CD14-positive monocyte (primary cell): ENCODE measurements at regions not wholly inside any gene's neighbourhood (a gene's known extent, or its start where the extent isn't known, plus 50 kb on each side); places are given as distances from the start of the nearest gene placed in this dataset.

ENCODE experiments used
- DNase-seq, 3 donors: peaks; one replicate each; pipeline ENCODE4 v3.0.0-alpha.2; 2011 to 2022
- H2AFZ ChIP-seq: 2 replicates; pipeline ENCODE4 v1.6.0; 2012; ENCODE audit warnings: mild to moderate bottlenecking, low read depth, low read length, inconsistent platforms; ENCODE audit not compliant: insufficient read depth, poor library complexity, severe bottlenecking
- H3K27ac ChIP-seq, 2 donors: 1 replicate in 1 of 2; 2 replicates in 1 of 2; pipeline ENCODE4 v1.5.1; 2012 to 2013; ENCODE audit warnings: low read length in 2 of 2, control low read depth in 1 of 2, inconsistent platforms in 1 of 2, low read depth in 1 of 2, mild to moderate bottlenecking in 1 of 2
- H3K27me3 ChIP-seq, 2 donors: one replicate each; pipeline versions ENCODE4 v1.6.0 to v1.6.1; 2011 to 2013; ENCODE audit warnings: low read length in 2 of 2; ENCODE audit not compliant: control insufficient read depth in 2 of 2, insufficient read depth in 2 of 2
- H3K36me3 ChIP-seq, 2 donors: replicated peaks in 1 of 2; 1 replicate in 1 of 2; 2 replicates in 1 of 2; pipeline versions ENCODE4 v1.5.1 to v1.6.1; 2012 to 2013; ENCODE audit warnings: low read length in 2 of 2, control low read depth in 1 of 2, inconsistent platforms in 1 of 2, mild to moderate bottlenecking in 1 of 2; ENCODE audit not compliant: insufficient read depth in 2 of 2, control insufficient read depth in 1 of 2
- H3K4me1 ChIP-seq, 2 donors: 1 replicate in 1 of 2; 2 replicates in 1 of 2; pipeline versions ENCODE4 v1.5.1 to v1.6.1; 2012 to 2013; ENCODE audit warnings: low read length in 2 of 2, control low read depth in 1 of 2, inconsistent platforms in 1 of 2, mild to moderate bottlenecking in 1 of 2, moderate library complexity in 1 of 2; ENCODE audit not compliant: insufficient read depth in 2 of 2, control insufficient read depth in 1 of 2
- H3K4me2 ChIP-seq: replicated peaks from 2 replicates; pipeline ENCODE3; 2012; ENCODE audit warnings: low read length, moderate library complexity, mild to moderate bottlenecking; ENCODE audit not compliant: poor library complexity, severe bottlenecking; ENCODE audit errors: extremely low read depth
- H3K4me3 ChIP-seq, 3 experiments: fragments of 200-600 bp in 1 of 3; sonication (generic) in 1 of 3; replicated peaks in 1 of 3; 1 replicate in 2 of 3; 2 replicates in 1 of 3; pipeline ENCODE4 v1.5.1; 2011 to 2013; ENCODE audit warnings: low read length in 3 of 3, mild to moderate bottlenecking in 3 of 3, control low read depth in 2 of 3, low read depth in 2 of 3, inconsistent platforms in 1 of 3, moderate library complexity in 1 of 3
- H3K79me2 ChIP-seq: 2 replicates; pipeline ENCODE4 v1.6.0; 2012; ENCODE audit warnings: mild to moderate bottlenecking, control low read depth, inconsistent platforms, low read length, moderate library complexity; ENCODE audit not compliant: insufficient read depth
- H3K9ac ChIP-seq: 2 replicates; pipeline ENCODE4 v1.6.0; 2017; ENCODE audit warnings: low read length, mild to moderate bottlenecking; ENCODE audit not compliant: insufficient read depth, poor library complexity, severe bottlenecking
- H3K9me3 ChIP-seq, 2 donors: replicated peaks in 1 of 2; 1 replicate in 1 of 2; 2 replicates in 1 of 2; pipeline versions ENCODE4 v1.5.1 to v1.6.1; 2012 to 2013; ENCODE audit warnings: low read length in 2 of 2, control low read depth in 1 of 2; ENCODE audit not compliant: control insufficient read depth in 1 of 2, insufficient read depth in 1 of 2
- H4K20me1 ChIP-seq: 2 replicates; pipeline ENCODE4 v1.6.0; 2012; ENCODE audit warnings: mild to moderate bottlenecking, low read length, control low read depth, moderate library complexity; ENCODE audit not compliant: insufficient read depth
- H3K27ac Mint-ChIP-seq, 7 donors: one replicate each; pipeline ENCODE4 v1.8.0; 2020; ENCODE audit warnings: mild to moderate bottlenecking in 7 of 7, mixed read lengths in 7 of 7, moderate library complexity in 6 of 7, inconsistent platforms in 2 of 7
- H3K27me3 Mint-ChIP-seq, 3 donors: one replicate each; pipeline ENCODE4 v1.8.0; 2021 to 2022; ENCODE audit warnings: low read depth in 3 of 3, mild to moderate bottlenecking in 3 of 3, mixed read lengths in 3 of 3, moderate library complexity in 3 of 3, inconsistent platforms in 1 of 3
- H3K36me3 Mint-ChIP-seq, 2 donors: one replicate each; pipeline ENCODE4 v1.8.0; 2020; ENCODE audit warnings: mixed read lengths in 2 of 2, inconsistent platforms in 1 of 2, mild to moderate bottlenecking in 1 of 2
- H3K4me1 Mint-ChIP-seq: one replicate; pipeline ENCODE4 v1.8.0; 2020; ENCODE audit warnings: mild to moderate bottlenecking, mixed read lengths
- H3K4me3 Mint-ChIP-seq, 2 donors: one replicate each; pipeline ENCODE4 v1.8.0; 2020; ENCODE audit warnings: mild to moderate bottlenecking in 2 of 2, mixed read lengths in 2 of 2, moderate library complexity in 1 of 2
- H3K9me3 Mint-ChIP-seq, 7 donors: one replicate each; pipeline ENCODE4 v1.8.0; 2020 to 2022; ENCODE audit warnings: mixed read lengths in 7 of 7, mild to moderate bottlenecking in 6 of 7, moderate library complexity in 6 of 7, inconsistent platforms in 2 of 7
- WGBS: methylation state at CpG from one replicate; pipeline ENCODE4 v1.1.5; 2013; ENCODE audit warnings: missing lambda C conversion rate; ENCODE audit not compliant: insufficient coverage; 5-methylcytosine and 5-hydroxymethylcytosine counted together
- intact Hi-C, 2 donors: fragments of 100-400 bp; cut with micrococcal nuclease; formaldehyde crosslinking; loops; one replicate each; pipeline versions ENCODE4 v1.15.0 to v1.15.1; 2023
- TF ChIP-seq, protein P1 (sequence below): fragments of 200-600 bp; IDR thresholded peaks from one replicate; pipeline ENCODE4 v1.8.0; 2022; ENCODE audit warnings: antibody characterized with exemption, mild to moderate bottlenecking

DNA sequence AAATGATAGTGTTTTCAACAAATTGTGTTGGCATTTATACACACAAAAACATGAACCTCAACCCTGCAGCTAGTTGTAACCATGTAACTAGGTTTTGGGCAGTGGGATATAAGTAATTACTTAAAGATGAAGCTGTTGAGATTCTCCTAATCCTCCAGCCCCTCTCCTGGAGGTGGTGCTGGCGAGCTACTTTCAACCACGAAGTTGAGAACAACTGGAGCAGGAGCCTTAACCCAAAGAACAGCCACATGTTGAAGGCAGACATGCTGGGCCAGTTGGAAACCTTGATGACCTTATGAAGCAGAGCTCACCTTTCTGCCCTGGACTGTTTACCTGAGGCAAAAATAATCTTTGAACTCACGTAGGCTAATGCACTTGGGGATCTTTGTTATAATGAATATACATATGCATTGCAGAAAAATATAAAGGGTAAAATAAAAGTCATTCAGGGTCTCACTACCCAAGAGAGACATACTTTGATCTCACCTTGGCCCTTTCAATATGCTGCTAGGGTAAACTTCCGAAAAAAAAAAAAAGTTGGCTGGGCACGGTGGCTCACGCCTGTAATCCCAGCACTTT lies 89.6 kb upstream of the NPAS2 start:
- H4K20me1 ChIP-seq = no peaks in the 10 kb centered on the region
- H3K79me2 ChIP-seq = no peaks in the 10 kb centered on the region
- Mint-ChIP-seq H3K4me3 (no peak overlapping the region), H3K4me1 (peaks cover 11% of the 10 kb centered on the region), H3K36me3 (no peaks in the 10 kb centered on the region), H3K27me3 (peaks cover 2 to 13% (median 7%) of the 10 kb centered on the region in 3 donors), H3K27ac (no peak overlapping the region), H3K9me3 (peaks cover 0 to 11% (median 4%) of the 10 kb centered on the region in 7 donors)
- 17% methylated on average over 1 of the region's 6 CpGs for WGBS
- H3K4me3 ChIP-seq = no peak overlapping the region
- H3K27ac ChIP-seq = no peak overlapping the region
- peak in 1 of 3 donors; percentile 1 for DNase-seq
- intact Hi-C loops = loop anchor here in 1 of 2 donors (5.0 kb wide), 1 partner anchor 252 kb away; no protein-coding TSS in a partner anchor
- H3K9ac ChIP-seq = no peak overlapping the region
- no peaks in the 10 kb centered on the region for H3K27me3 ChIP-seq
- no peak overlapping the region for H2AFZ ChIP-seq
- peaks cover 0 to 6% of the 10 kb centered on the region in 2 donors for H3K9me3 ChIP-seq
- no peak overlapping the region for H3K4me2 ChIP-seq
- peaks cover 5 to 16% of the 10 kb centered on the region in 2 donors for H3K4me1 ChIP-seq
- no peaks in the 10 kb centered on the region for H3K36me3 ChIP-seq
- TF ChIP-seq, protein P1, sequence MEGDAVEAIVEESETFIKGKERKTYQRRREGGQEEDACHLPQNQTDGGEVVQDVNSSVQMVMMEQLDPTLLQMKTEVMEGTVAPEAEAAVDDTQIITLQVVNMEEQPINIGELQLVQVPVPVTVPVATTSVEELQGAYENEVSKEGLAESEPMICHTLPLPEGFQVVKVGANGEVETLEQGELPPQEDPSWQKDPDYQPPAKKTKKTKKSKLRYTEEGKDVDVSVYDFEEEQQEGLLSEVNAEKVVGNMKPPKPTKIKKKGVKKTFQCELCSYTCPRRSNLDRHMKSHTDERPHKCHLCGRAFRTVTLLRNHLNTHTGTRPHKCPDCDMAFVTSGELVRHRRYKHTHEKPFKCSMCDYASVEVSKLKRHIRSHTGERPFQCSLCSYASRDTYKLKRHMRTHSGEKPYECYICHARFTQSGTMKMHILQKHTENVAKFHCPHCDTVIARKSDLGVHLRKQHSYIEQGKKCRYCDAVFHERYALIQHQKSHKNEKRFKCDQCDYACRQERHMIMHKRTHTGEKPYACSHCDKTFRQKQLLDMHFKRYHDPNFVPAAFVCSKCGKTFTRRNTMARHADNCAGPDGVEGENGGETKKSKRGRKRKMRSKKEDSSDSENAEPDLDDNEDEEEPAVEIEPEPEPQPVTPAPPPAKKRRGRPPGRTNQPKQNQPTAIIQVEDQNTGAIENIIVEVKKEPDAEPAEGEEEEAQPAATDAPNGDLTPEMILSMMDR = peak; percentile 47

DNA sequence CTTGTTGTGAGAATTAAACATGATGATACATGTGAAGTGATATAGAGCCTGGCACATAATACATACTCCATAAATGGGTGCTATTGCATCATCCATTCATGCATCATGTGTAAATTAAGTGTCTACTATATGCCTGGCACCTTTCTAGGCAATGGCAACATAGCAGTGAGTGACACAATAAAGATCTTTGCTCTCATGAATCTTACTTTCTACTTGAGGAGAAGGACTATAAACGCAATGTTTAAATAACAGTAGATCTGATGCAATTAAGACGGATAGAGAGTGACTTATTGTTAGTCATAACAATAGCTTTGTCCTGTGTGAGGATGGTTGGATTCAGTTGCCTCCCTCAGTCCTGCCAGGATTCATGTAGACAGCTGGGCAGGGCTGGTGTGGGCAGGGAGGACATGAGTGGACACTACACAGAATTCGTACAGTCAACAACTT lies 88.4 kb upstream of the NPAS2 start:
- Mint-ChIP-seq H3K4me1 (peaks cover 11% of the 10 kb centered on the region), H3K4me3 (no peak overlapping the region), H3K36me3 (no peaks in the 10 kb centered on the region), H3K27ac (no peak overlapping the region), H3K9me3 (peaks cover 0 to 11% (median 4%) of the 10 kb centered on the region in 7 donors), H3K27me3 (peaks cover 5 to 15% (median 7%) of the 10 kb centered on the region in 3 donors)
- peaks cover 0 to 3% of the 10 kb centered on the region in 2 donors for H3K27me3 ChIP-seq
- peaks cover 0 to 6% of the 10 kb centered on the region in 2 donors for H3K9me3 ChIP-seq
- no peaks in the 10 kb centered on the region for H3K79me2 ChIP-seq
- WGBS = 100% methylated on average over 2 of the region's 3 CpGs
- H3K27ac ChIP-seq = no peak overlapping the region
- H3K4me3 ChIP-seq = no peak overlapping the region
- no peaks in the 10 kb centered on the region for H3K36me3 ChIP-seq
- H3K4me1 ChIP-seq = peaks cover 5 to 16% of the 10 kb centered on the region in 2 donors
- no peak for DNase-seq
- H4K20me1 ChIP-seq = no peaks in the 10 kb centered on the region
- H3K9ac ChIP-seq = no peak overlapping the region
- TF ChIP-seq, protein P1 = no peak
- H3K4me2 ChIP-seq = no peak overlapping the region
- H2AFZ ChIP-seq = no peak overlapping the region
- intact Hi-C loops = loop anchor here in 1 of 2 donors (5.0 kb wide), 1 partner anchor 251 kb away; no protein-coding TSS in a partner anchor
